ENCODE measurements at regions not wholly inside any gene's neighbourhood (a gene's known extent, or its start where the extent isn't known, plus 50 kb on each side); places are given as distances from the start of the nearest gene placed in this dataset.
A peak's percentile ranks its signal among the peaks of the same experiment; 100 is the strongest.

DNA sequence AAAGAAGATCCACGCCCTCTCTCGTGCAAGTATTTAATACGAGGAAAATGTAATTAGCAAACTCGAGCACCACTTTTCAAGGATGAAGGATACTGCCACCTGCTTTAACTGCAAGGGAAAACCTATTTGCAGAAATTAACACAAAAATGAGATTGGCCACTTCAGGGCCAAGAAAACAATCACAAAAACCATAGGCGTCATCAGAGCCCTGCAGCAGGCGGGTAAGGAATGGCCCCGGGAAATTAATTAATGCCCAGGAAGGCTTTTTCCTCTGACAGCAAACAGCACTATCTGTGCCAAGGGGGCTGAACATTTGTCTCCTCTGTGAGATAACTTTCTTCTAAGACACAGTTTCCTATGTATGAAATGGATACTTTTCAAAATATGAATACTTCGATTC, 255.7 kb downstream of the CTTN start:
- Histone ChIP-seq H3K9me2 (ENCODE audit: insufficient read depth) (no peaks in the 10 kb centered on the region), H3K4me2 (peak overlapping the region; percentile 9; the same call in 1 of the 2 replicates), H3K36me3 (ENCODE audit: insufficient read depth) (no peaks in the 10 kb centered on the region), H3K27me3 (ENCODE audit: insufficient read depth) (no peaks in the 10 kb centered on the region), H3K4me3 (no peak overlapping the region), H2AFZ (no peak overlapping the region), H3K27ac (ENCODE audit: low read depth) (no peak overlapping the region), H3K4me1 (ENCODE audit: insufficient read depth) (peaks cover 37% of the 10 kb centered on the region), H3F3A (replicated peaks; ENCODE audit: low read depth) (no peaks in the 10 kb centered on the region), H3K79me2 (replicated peaks; ENCODE audit: insufficient read depth) (peaks cover 67% of the 10 kb centered on the region), H4K20me1 (replicated peaks; ENCODE audit: insufficient read depth) (peaks cover 15% of the 10 kb centered on the region)
- Mint-ChIP-seq H3K27me3 (ENCODE audit: insufficient read depth, low read depth, poor library complexity) (peaks cover 19% of the 10 kb centered on the region), H3K4me3 (no peak overlapping the region; the same call in 2 of the 3 replicates), H3K4me1 (peaks cover 67% of the 10 kb centered on the region), H3K9me3 (no peaks in the 10 kb centered on the region), H3K36me3 (ENCODE audit: low read depth) (peaks cover 7% of the 10 kb centered on the region), H3K27ac (no peak overlapping the region)
- no peak for TF ChIP-seq STAT1 (IDR thresholded peaks at IDR 0.05; ENCODE audit: unreplicated experiment)
- TF ChIP-seq, protein P1, sequence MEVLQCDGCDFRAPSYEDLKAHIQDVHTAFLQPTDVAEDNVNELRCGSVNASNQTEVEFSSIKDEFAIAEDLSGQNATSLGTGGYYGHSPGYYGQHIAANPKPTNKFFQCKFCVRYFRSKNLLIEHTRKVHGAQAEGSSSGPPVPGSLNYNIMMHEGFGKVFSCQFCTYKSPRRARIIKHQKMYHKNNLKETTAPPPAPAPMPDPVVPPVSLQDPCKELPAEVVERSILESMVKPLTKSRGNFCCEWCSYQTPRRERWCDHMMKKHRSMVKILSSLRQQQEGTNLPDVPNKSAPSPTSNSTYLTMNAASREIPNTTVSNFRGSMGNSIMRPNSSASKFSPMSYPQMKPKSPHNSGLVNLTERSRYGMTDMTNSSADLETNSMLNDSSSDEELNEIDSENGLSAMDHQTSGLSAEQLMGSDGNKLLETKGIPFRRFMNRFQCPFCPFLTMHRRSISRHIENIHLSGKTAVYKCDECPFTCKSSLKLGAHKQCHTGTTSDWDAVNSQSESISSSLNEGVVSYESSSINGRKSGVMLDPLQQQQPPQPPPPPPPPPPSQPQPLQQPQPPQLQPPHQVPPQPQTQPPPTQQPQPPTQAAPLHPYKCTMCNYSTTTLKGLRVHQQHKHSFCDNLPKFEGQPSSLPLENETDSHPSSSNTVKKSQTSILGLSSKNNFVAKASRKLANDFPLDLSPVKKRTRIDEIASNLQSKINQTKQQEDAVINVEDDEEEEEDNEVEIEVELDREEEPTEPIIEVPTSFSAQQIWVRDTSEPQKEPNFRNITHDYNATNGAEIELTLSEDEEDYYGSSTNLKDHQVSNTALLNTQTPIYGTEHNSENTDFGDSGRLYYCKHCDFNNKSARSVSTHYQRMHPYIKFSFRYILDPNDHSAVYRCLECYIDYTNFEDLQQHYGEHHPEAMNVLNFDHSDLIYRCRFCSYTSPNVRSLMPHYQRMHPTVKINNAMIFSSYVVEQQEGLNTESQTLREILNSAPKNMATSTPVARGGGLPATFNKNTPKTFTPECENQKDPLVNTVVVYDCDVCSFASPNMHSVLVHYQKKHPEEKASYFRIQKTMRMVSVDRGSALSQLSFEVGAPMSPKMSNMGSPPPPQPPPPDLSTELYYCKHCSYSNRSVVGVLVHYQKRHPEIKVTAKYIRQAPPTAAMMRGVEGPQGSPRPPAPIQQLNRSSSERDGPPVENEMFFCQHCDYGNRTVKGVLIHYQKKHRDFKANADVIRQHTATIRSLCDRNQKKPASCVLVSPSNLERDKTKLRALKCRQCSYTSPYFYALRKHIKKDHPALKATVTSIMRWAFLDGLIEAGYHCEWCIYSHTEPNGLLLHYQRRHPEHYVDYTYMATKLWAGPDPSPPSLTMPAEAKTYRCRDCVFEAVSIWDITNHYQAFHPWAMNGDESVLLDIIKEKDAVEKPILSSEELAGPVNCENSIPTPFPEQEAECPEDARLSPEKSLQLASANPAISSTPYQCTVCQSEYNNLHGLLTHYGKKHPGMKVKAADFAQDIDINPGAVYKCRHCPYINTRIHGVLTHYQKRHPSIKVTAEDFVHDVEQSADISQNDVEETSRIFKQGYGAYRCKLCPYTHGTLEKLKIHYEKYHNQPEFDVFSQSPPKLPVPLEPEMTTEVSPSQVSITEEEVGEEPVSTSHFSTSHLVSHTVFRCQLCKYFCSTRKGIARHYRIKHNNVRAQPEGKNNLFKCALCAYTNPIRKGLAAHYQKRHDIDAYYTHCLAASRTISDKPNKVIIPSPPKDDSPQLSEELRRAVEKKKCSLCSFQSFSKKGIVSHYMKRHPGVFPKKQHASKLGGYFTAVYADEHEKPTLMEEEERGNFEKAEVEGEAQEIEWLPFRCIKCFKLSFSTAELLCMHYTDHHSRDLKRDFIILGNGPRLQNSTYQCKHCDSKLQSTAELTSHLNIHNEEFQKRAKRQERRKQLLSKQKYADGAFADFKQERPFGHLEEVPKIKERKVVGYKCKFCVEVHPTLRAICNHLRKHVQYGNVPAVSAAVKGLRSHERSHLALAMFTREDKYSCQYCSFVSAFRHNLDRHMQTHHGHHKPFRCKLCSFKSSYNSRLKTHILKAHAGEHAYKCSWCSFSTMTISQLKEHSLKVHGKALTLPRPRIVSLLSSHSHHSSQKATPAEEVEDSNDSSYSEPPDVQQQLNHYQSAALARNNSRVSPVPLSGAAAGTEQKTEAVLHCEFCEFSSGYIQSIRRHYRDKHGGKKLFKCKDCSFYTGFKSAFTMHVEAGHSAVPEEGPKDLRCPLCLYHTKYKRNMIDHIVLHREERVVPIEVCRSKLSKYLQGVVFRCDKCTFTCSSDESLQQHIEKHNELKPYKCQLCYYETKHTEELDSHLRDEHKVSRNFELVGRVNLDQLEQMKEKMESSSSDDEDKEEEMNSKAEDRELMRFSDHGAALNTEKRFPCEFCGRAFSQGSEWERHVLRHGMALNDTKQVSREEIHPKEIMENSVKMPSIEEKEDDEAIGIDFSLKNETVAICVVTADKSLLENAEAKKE (CRISPR knock-in tag; IDR thresholded peaks at IDR 0.05) = no peak
- no peak for TF ChIP-seq POLR2AphosphoS5 (IDR thresholded peaks at IDR 0.05; ENCODE audit: low read depth)
- no peak for TF ChIP-seq NANOG (IDR thresholded peaks at IDR 0.05; ENCODE audit: borderline replicate concordance)
- TF ChIP-seq EZH2 (IDR thresholded peaks at IDR 0.05; ENCODE audit: low read depth, unreplicated experiment) = no peak
- no peak for TF ChIP-seq ZNF114 (CRISPR knock-in tag; IDR thresholded peaks at IDR 0.05)
- TF ChIP-seq CREB1 (CRISPR knock-in tag; IDR thresholded peaks at IDR 0.05; ENCODE audit: low read depth) = no peak
- TF ChIP-seq ZNF331 (CRISPR knock-in tag; IDR thresholded peaks at IDR 0.05; ENCODE audit: low read depth) = no peak
- no peak for TF ChIP-seq EZH2phosphoT487 (IDR thresholded peaks at IDR 0.05; ENCODE audit: unreplicated experiment)
- no peak for TF ChIP-seq JUNB (IDR thresholded peaks at IDR 0.05; ENCODE audit: unreplicated experiment)
- TF ChIP-seq, protein P2, sequence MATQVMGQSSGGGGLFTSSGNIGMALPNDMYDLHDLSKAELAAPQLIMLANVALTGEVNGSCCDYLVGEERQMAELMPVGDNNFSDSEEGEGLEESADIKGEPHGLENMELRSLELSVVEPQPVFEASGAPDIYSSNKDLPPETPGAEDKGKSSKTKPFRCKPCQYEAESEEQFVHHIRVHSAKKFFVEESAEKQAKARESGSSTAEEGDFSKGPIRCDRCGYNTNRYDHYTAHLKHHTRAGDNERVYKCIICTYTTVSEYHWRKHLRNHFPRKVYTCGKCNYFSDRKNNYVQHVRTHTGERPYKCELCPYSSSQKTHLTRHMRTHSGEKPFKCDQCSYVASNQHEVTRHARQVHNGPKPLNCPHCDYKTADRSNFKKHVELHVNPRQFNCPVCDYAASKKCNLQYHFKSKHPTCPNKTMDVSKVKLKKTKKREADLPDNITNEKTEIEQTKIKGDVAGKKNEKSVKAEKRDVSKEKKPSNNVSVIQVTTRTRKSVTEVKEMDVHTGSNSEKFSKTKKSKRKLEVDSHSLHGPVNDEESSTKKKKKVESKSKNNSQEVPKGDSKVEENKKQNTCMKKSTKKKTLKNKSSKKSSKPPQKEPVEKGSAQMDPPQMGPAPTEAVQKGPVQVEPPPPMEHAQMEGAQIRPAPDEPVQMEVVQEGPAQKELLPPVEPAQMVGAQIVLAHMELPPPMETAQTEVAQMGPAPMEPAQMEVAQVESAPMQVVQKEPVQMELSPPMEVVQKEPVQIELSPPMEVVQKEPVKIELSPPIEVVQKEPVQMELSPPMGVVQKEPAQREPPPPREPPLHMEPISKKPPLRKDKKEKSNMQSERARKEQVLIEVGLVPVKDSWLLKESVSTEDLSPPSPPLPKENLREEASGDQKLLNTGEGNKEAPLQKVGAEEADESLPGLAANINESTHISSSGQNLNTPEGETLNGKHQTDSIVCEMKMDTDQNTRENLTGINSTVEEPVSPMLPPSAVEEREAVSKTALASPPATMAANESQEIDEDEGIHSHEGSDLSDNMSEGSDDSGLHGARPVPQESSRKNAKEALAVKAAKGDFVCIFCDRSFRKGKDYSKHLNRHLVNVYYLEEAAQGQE (IDR thresholded peaks at IDR 0.05; ENCODE audit: unreplicated experiment) = no peak
- TF ChIP-seq, protein P3, sequence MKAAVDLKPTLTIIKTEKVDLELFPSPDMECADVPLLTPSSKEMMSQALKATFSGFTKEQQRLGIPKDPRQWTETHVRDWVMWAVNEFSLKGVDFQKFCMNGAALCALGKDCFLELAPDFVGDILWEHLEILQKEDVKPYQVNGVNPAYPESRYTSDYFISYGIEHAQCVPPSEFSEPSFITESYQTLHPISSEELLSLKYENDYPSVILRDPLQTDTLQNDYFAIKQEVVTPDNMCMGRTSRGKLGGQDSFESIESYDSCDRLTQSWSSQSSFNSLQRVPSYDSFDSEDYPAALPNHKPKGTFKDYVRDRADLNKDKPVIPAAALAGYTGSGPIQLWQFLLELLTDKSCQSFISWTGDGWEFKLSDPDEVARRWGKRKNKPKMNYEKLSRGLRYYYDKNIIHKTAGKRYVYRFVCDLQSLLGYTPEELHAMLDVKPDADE (IDR thresholded peaks at IDR 0.05) = no peak
- TF ChIP-seq, protein P4, sequence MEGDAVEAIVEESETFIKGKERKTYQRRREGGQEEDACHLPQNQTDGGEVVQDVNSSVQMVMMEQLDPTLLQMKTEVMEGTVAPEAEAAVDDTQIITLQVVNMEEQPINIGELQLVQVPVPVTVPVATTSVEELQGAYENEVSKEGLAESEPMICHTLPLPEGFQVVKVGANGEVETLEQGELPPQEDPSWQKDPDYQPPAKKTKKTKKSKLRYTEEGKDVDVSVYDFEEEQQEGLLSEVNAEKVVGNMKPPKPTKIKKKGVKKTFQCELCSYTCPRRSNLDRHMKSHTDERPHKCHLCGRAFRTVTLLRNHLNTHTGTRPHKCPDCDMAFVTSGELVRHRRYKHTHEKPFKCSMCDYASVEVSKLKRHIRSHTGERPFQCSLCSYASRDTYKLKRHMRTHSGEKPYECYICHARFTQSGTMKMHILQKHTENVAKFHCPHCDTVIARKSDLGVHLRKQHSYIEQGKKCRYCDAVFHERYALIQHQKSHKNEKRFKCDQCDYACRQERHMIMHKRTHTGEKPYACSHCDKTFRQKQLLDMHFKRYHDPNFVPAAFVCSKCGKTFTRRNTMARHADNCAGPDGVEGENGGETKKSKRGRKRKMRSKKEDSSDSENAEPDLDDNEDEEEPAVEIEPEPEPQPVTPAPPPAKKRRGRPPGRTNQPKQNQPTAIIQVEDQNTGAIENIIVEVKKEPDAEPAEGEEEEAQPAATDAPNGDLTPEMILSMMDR (conservative IDR thresholded peaks at IDR 0.05; ENCODE audit: low read depth in 2 of 2) = no peak
- DNase-seq (ENCODE audit: low spot score) (no peak), ATAC-seq (no peak)

Measured in GM23338 (cell line).